ENCODE measurements at regions not wholly inside any gene's neighbourhood (a gene's known extent, or its start where the extent isn't known, plus 50 kb on each side); places are given as distances from the start of the nearest gene placed in this dataset.

DNA sequence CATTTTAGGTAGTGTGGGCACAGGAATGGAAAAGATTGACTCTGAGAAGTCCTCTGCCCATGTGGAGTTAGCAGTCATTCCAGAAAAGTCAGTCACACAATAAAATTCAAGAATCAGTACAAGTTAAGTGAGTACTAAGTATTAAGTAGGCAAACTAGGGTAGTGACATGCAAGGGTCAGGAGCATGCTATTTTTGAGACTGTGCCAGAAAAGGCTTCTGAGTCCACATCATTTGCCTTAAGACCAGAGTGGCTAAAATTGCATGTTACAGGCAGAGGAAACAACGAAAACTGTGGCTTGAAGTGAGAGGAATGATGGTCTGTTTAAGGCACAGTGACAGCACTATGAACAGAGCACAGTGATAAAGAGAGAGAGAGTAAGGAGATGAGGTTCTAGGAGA is 108.9 kb downstream of the SLC6A15 start:
- Mint-ChIP-seq H3K4me1 (peaks cover 20% of the 10 kb centered on the region), H3K36me3 (no peaks in the 10 kb centered on the region), H3K9me3 (no peaks in the 10 kb centered on the region), H3K27ac (no peak overlapping the region), H3K27me3 (ENCODE audit: insufficient read depth, low read depth) (no peaks in the 10 kb centered on the region), H3K4me3 (no peak overlapping the region)
- no peaks in the 10 kb centered on the region for H3K9me3 ChIP-seq (ENCODE audit: low read depth)
- no peak overlapping the region for H2AFZ ChIP-seq (replicated peaks)
- H3K27ac ChIP-seq, result no peak overlapping the region
- H3K36me3 ChIP-seq, result no peaks in the 10 kb centered on the region
- no peak for DNase-seq (ENCODE audit: low spot score)
- peaks cover 58% of the 10 kb centered on the region for H3K27me3 ChIP-seq
- no peak overlapping the region for H3K4me3 ChIP-seq
- H4K20me1 ChIP-seq (ENCODE audit: low read depth), result no peaks in the 10 kb centered on the region
- no peak overlapping the region for H3K4me2 ChIP-seq
- TF ChIP-seq, protein P1, sequence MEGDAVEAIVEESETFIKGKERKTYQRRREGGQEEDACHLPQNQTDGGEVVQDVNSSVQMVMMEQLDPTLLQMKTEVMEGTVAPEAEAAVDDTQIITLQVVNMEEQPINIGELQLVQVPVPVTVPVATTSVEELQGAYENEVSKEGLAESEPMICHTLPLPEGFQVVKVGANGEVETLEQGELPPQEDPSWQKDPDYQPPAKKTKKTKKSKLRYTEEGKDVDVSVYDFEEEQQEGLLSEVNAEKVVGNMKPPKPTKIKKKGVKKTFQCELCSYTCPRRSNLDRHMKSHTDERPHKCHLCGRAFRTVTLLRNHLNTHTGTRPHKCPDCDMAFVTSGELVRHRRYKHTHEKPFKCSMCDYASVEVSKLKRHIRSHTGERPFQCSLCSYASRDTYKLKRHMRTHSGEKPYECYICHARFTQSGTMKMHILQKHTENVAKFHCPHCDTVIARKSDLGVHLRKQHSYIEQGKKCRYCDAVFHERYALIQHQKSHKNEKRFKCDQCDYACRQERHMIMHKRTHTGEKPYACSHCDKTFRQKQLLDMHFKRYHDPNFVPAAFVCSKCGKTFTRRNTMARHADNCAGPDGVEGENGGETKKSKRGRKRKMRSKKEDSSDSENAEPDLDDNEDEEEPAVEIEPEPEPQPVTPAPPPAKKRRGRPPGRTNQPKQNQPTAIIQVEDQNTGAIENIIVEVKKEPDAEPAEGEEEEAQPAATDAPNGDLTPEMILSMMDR (IDR thresholded peaks at IDR 0.05), result no peak
- TF ChIP-seq EZH2 (IDR thresholded peaks at IDR 0.05) (no peak), EZH2phosphoT487 (IDR thresholded peaks at IDR 0.05) (no peak)
- no peaks in the 10 kb centered on the region for H3K79me2 ChIP-seq (ENCODE audit: low read depth)
- H3K4me1 ChIP-seq, result peaks cover 10% of the 10 kb centered on the region
- H3K9ac ChIP-seq, result no peak overlapping the region
- no peaks in the 10 kb centered on the region for H3F3A ChIP-seq (ENCODE audit: low read depth)

DNA sequence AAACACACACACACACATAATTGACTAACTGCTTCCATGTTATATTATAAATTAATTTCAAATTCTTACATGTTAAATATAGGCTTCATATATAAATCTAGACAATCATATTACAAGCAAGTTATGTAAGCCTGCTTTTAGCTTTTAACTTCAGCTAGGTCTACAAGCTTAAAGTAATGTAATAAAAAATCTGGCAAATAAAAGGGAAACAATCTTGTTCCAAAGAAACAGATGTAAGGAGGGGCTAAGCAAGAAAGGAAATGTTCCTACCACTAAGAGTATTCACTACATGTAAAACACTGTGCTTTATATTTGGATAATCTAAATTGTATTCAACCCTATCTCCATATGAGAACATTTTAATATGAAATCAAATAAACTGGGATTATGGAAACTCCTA is 110.4 kb downstream of the SLC6A15 start:
- Histone ChIP-seq H3K27me3 (peaks cover 47% of the 10 kb centered on the region), H3K9me3 (ENCODE audit: low read depth) (no peaks in the 10 kb centered on the region), H3F3A (ENCODE audit: low read depth) (no peaks in the 10 kb centered on the region)

DNA sequence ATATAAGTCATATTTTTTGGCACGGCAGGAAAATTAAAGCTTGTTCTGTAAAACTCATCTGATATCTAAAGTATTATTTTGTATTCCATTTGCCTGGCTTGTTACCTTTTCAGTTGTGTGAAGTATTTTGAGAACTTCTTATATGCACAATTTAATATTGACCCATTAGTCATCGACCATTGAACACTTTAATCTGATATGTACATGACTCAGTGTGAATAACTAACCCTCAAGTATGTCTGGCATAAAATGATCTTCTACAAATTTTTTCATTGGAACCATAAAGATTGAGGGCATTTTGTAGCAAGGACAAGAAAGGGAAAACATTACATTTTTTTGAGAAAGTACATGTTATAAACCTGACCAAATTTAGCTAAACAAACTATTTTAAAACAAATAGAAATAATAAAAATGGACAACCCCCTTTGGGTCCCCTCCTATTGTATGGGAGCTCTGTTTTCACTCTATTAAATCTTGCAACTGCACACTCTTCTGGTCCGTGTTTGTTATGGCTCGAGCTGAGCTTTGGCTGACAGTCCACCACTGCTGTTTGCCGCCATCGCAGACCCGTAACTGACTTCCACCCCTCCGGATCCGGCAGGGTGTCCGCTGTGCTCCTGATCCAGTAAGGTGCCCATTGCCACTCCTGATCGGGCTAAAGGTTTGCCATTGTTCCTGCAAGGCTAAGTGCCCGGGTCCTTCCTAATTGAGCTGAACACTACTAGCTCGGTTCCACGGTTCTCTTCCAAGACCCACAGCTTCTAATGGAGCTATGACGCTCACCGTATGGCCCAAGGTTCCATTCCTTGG is 118.8 kb downstream of the SLC6A15 start:
- H3K9me3 Mint-ChIP-seq, result no peaks in the 10 kb centered on the region
- no peaks in the 10 kb centered on the region for H3K36me3 Mint-ChIP-seq
- no peak for TF ChIP-seq EZH2 (IDR thresholded peaks at IDR 0.05)
- TF ChIP-seq EZH2phosphoT487 (IDR thresholded peaks at IDR 0.05), result no peak
- TF ChIP-seq, protein P1 (IDR thresholded peaks at IDR 0.05), result no peak
- no peak overlapping the region for H3K4me3 Mint-ChIP-seq
- no peaks in the 10 kb centered on the region for H3K4me1 Mint-ChIP-seq
- H3K27ac Mint-ChIP-seq, result no peak overlapping the region
- no peaks in the 10 kb centered on the region for H3K9me3 ChIP-seq (ENCODE audit: low read depth)
- H3K4me3 ChIP-seq, result no peak overlapping the region
- no peaks in the 10 kb centered on the region for H4K20me1 ChIP-seq (ENCODE audit: low read depth)
- no peaks in the 10 kb centered on the region for H3K27me3 Mint-ChIP-seq (ENCODE audit: insufficient read depth, low read depth)
- no peak overlapping the region for H3K9ac ChIP-seq
- H3K4me1 ChIP-seq, result no peaks in the 10 kb centered on the region
- H3K27me3 ChIP-seq, result no peaks in the 10 kb centered on the region
- DNase-seq (ENCODE audit: low spot score), result no peak
- no peak overlapping the region for H3K4me2 ChIP-seq
- no peaks in the 10 kb centered on the region for H3K36me3 ChIP-seq
- H3F3A ChIP-seq (ENCODE audit: low read depth), result no peaks in the 10 kb centered on the region
- H3K27ac ChIP-seq, result no peak overlapping the region
- H3K79me2 ChIP-seq (ENCODE audit: low read depth), result no peaks in the 10 kb centered on the region
- H2AFZ ChIP-seq (replicated peaks), result no peak overlapping the region

More for the DNA sequence above, 110.4 kb downstream of the SLC6A15 start:
- Mint-ChIP-seq H3K36me3 (no peaks in the 10 kb centered on the region), H3K4me1 (peaks cover 20% of the 10 kb centered on the region), H3K27me3 (ENCODE audit: insufficient read depth, low read depth) (no peaks in the 10 kb centered on the region), H3K4me3 (no peak overlapping the region), H3K27ac (no peak overlapping the region), H3K9me3 (no peaks in the 10 kb centered on the region)
- H3K36me3 ChIP-seq, result no peaks in the 10 kb centered on the region
- no peak overlapping the region for H2AFZ ChIP-seq (replicated peaks)
- DNase-seq (ENCODE audit: low spot score), result no peak
- H4K20me1 ChIP-seq (ENCODE audit: low read depth), result no peaks in the 10 kb centered on the region
- H3K27ac ChIP-seq, result no peak overlapping the region
- H3K4me3 ChIP-seq, result no peak overlapping the region
- peaks cover 10% of the 10 kb centered on the region for H3K4me1 ChIP-seq
- TF ChIP-seq, protein P1 (IDR thresholded peaks at IDR 0.05), result no peak
- TF ChIP-seq EZH2phosphoT487 (IDR thresholded peaks at IDR 0.05) (no peak), EZH2 (IDR thresholded peaks at IDR 0.05) (no peak)
- H3K79me2 ChIP-seq (ENCODE audit: low read depth), result no peaks in the 10 kb centered on the region
- H3K4me2 ChIP-seq, result no peak overlapping the region
- H3K9ac ChIP-seq, result no peak overlapping the region

All from neural progenitor cell (in vitro differentiated cells).